HEK293 (cell line): ENCODE measurements at regions not wholly inside any gene's neighbourhood (a gene's known extent, or its start where the extent isn't known, plus 50 kb on each side); places are given as distances from the start of the nearest gene placed in this dataset.
"Not testable (repeated sequence)": the region's sequence is repeated elsewhere in the genome, so short reads cannot be mapped to it uniquely, and the experiment has no call there.

Source experiments
- ZFP3 ChIP-seq: fragments of 450-650 bp; formaldehyde crosslinking; IDR thresholded peaks from 2 replicates; pipeline ENCODE4 v1.5.1; 2016; ENCODE audit warnings: low read depth, missing biosample characterization, missing genetic modification characterization
- ZNF335 ChIP-seq: fragments of 450-650 bp; formaldehyde crosslinking; conservative IDR thresholded peaks from 2 replicates; pipeline ENCODE4 v1.5.1; 2016; ENCODE audit warnings: missing biosample characterization, missing genetic modification characterization
- TF ChIP-seq, protein P1 (sequence below): fragments of 450-650 bp; formaldehyde crosslinking; IDR thresholded peaks from 2 replicates; pipeline ENCODE4 v1.5.1; 2016; ENCODE audit warnings: missing biosample characterization, missing genetic modification characterization

DNA sequence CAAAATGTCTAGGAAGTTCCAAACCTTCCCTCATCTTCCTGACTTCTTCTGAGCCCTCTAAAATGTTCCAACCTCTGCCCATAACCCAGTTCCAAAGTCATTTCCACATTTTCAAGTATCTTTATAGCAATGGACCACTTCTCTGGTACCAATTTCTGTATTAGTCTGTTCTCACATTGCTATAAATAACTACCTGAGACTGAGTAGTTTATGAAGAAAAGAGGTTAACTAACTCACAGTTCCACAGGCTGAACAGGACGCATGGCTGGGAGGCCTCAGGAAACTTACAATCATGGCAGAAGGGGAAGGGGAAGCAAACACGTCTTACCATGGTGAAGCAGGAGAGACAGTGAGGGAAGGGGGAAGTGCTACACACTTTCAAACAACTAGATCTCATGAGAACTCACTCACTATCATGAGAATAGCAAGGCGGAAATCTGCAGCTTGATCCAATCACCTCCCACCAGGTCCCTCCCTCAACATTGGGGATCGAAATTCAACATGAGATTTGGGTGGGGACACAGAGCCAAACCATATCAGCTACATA lies 213.2 kb upstream of the MGAT5 start:
- TF ChIP-seq ZNF335, ZFP3 (tag by site-specific recombination): not testable (repeated sequence)
- TF ChIP-seq, protein P1, sequence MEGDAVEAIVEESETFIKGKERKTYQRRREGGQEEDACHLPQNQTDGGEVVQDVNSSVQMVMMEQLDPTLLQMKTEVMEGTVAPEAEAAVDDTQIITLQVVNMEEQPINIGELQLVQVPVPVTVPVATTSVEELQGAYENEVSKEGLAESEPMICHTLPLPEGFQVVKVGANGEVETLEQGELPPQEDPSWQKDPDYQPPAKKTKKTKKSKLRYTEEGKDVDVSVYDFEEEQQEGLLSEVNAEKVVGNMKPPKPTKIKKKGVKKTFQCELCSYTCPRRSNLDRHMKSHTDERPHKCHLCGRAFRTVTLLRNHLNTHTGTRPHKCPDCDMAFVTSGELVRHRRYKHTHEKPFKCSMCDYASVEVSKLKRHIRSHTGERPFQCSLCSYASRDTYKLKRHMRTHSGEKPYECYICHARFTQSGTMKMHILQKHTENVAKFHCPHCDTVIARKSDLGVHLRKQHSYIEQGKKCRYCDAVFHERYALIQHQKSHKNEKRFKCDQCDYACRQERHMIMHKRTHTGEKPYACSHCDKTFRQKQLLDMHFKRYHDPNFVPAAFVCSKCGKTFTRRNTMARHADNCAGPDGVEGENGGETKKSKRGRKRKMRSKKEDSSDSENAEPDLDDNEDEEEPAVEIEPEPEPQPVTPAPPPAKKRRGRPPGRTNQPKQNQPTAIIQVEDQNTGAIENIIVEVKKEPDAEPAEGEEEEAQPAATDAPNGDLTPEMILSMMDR (tag by site-specific recombination) = not testable (repeated sequence)
